ENCODE measurements at regions not wholly inside any gene's neighbourhood (a gene's known extent, or its start where the extent isn't known, plus 50 kb on each side); places are given as distances from the start of the nearest gene placed in this dataset.

GRCh38 chr7:85659364-85659763 lies 472.5 kb upstream of the SEMA3D start:
- no peak for DNase-seq (ENCODE audit: low read depth)

DNA sequence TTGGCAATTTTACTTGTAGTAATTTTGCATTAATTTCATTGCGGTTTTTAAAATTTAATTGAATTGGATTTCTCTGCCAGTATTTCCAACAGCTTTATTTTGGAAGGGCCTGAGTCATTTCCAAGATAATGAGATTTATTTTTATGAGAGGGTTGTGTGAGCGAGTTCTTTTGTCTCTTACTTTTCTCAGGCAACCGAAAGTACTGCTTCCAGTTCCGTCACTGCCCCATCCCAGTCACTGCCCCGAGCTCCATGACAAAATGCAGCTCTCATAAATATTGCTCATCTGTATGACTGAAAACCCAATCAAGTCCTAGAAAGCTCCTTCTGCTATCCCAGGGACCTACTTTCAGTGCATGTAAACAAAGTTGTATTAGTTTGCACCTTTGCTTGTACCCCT lies 468.4 kb upstream of the SEMA3D start:
- no peak for DNase-seq (ENCODE audit: low read depth)

GRCh38 chr7:85644272-85644671 lies 457.4 kb upstream of the SEMA3D start:
- DNase-seq (ENCODE audit: low read depth), result no peak

DNA sequence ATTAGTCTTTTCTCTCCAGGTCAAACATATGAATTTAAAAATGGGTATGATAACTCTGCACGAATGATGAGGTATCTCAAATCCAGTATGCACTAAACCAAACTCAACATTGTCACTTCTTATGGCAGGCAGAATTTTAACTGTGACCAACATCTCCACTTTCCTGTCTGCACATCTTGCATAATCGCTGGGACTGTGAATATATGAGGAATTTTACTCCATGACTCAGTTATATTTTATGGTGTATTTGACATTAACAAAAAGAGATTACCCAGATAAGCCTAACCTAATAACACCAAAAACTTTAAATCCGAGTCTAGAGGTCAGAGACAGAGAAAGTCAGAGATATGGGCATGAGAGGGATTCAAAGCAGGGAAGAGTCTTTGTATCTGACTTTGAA lies 454.5 kb upstream of the SEMA3D start:
- DNase-seq (ENCODE audit: low read depth), result no peak

GRCh38 chr7:85638394-85638793 lies 451.5 kb upstream of the SEMA3D start:
- no peak for DNase-seq (ENCODE audit: low read depth)

DNA sequence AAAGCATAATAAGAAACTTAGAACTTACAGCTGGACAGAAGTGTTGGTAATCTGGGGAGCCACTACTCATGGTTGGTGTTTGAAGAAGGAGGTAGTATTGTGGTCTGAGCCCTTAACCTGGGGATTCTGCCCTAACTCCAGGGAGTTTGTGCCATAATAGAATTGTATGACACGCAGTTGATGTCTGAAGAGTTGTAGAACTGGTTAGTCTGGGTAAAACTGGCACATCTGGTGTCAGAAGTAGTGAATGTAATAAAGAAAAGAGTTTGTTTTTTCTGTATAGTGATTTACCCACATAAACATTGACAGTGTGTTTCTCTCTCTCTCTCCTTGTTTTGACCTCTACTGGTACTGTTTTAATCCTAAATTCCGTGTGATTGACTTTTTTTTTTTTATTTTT lies 448.1 kb upstream of the SEMA3D start:
- DNase-seq (ENCODE audit: low read depth), result no peak

DNA sequence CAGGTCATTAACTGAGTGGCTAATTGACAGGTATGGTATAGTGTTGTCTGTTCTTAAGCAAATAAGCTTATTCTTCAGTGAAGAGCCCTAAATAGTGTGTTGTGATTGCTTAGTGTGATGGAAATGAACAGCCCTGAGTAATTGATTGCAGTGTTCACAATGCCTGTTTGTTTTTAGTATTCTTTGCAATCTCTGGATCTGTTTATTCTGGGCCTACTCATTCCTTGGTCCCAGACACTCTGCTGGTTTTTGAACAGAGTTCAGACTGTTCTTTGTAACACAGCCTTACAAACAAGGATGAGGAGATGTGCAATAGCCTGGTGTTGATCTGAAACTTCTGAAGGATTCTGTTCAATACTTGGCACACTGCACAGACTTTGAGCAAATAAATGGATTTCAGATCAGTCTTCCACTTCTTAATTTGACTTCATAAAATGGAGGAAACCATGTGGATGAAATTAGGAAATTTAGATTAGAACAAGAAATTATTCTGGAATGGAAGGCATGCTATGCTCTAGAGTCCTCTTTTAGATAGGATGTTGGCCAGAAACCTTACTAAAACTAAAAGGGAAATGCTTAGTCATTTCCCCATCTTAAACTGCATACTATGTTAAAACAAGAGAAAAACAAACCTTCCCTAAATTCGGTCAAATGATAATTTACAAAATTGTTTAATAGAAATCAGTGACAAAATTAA lies 444.2 kb upstream of the SEMA3D start:
- DNase-seq (ENCODE audit: low read depth), result no peak

GRCh38 chr7:85627791-85628586 lies 441.1 kb upstream of the SEMA3D start:
- DNase-seq (ENCODE audit: low read depth), result no peak

- no peak for DNase-seq (ENCODE audit: low read depth)
Measured at GRCh38 chr7:85622059-85622458, 435.2 kb upstream of the SEMA3D start.

DNA sequence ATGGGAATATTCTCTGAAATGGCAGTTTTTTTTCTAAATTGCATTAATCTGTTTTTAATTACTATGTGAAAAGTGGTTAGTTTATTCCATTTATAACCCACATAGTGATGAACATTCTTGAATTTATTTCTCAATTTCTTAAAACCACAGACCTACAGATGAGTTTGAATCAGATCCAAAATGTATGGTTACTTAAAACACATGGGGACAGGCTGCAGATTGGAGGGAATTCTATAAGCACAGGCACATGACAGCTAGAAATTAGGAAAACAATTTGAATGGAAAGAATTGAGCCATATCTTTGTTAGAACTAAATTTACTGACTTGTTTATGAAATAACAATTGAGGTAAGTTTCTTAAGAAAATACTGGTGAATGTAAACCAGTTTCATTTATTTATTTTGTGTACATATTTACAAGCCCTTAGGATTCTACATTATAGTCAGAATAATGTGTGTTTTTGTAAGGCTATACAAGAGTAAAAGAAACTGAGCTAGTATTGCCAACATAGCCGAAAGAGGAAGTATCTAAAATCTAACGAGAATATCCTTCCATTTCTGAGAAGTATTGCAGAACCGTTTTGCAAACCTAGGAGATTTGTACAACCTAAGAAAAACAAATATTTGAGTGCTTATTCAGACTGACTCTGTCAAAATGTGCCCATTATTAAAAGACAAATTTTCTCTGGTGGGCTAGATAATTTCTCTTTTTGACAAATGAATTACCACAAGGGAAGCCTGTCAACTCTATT lies 434.3 kb upstream of the SEMA3D start:
- no peak for DNase-seq (ENCODE audit: low read depth)

GRCh38 chr7:85619236-85619635 lies 432.4 kb upstream of the SEMA3D start:
- DNase-seq (ENCODE audit: low read depth), result no peak

DNA sequence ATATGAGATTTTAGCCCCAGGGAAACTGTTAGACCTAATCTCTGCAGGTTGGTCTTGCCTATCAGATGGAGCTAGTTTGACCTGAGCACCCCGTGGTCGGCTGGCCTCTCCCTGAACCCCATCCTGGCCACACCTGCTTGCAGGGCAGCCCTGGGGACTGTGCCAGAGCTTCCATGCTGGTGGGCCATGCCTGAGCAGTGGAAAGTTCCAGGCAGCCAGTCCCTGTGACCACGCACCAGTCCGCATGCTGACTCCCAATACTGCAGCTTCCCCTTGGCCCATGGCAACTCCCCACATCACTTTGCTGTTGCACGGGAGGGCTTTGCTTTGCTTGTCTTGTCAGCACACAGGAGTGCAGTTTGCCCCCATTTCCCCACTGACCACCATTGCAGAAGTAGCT lies 427.8 kb upstream of the SEMA3D start:
- no peak for DNase-seq (ENCODE audit: low read depth)

GRCh38 chr7:85612514-85612913 lies 425.7 kb upstream of the SEMA3D start:
- DNase-seq (ENCODE audit: low read depth), result no peak

- DNase-seq (ENCODE audit: low read depth), result no peak
Measured at GRCh38 chr7:85608804-85609203, 421.9 kb upstream of the SEMA3D start.

DNA sequence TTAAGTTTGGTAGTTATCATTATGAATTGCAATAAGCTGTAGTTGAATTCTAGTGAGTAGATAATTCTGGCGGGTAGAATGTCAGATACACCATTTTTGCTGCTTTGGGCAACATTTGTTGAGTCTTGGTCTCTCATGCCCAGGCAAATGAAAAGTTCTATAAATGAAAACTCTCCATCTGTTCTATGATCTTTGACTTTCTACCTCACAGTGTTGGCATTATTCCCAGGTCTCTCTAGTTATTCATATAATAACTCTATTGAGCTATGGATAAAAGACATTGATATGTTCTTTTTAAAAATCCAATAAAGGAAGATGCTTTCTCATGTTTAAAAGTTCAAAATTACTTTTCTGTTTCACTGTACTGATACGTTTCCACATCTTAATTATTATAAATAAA lies 415.3 kb upstream of the SEMA3D start:
- no peak for DNase-seq (ENCODE audit: low read depth)

DNA sequence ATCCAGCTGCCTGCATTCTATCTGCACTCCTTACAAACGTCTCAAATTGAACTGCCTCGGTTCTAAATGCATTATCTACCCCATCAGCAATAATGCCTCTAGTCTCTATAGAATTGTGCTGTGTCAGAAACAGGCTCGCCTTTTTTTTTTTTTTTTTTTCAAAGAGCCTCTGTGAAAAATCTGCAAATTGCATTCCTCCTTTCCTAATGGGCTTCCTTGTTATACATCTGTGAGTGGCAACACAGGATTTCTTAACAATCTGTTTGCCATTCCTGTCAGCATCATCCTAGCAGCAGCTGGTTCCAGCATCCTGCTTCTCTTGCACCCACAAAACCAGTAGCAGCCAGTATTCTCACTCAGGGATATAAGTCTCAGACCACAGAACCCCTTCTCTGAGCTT lies 413.5 kb upstream of the SEMA3D start:
- peak; percentile 7 for DNase-seq (ENCODE audit: low read depth)

DNA sequence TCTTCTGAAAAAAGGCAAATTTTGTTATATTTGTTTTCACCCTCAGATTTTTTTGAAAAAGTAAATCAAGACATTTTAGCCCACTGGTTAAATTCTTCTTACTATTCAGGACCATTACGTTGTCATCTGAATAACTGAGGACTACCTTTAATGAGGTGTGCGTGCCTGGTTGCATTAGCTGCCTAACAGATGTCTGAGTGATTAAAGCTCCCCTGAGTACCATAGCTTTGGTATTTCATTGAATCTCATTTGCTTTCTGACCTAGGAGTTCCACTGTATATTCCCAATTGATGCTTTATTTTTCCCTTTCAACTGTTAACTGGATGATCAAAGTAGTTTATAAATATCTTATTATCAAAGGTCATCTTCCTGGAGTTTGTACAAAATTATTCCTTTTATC lies 410.0 kb upstream of the SEMA3D start:
- DNase-seq (ENCODE audit: low read depth), result no peak

- peak; percentile 7 for DNase-seq (ENCODE audit: low read depth)
Measured at GRCh38 chr7:85595750-85596178, 408.9 kb upstream of the SEMA3D start.

- no peak for DNase-seq (ENCODE audit: low read depth)
Measured at GRCh38 chr7:85593355-85593754, 406.5 kb upstream of the SEMA3D start.

DNA sequence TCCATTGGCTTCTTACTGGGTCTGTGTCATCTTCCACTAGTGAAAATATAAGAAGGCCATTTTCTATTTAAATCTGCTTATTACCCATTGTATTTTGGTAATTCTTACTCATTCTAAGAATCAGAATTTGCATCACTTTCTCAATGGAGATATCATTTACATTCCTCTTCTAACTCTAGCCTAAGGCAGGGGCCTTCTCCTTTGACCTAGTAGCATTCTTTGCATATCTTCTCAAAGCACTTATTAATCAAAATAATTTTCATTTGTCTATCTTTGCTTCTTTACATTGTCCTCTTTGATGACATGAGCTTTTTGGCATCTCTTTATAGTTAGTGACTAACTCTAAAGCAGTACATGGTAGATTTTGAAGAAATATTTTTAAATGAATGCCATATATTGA lies 400.9 kb upstream of the SEMA3D start:
- no peak for DNase-seq (ENCODE audit: low read depth)

DNA sequence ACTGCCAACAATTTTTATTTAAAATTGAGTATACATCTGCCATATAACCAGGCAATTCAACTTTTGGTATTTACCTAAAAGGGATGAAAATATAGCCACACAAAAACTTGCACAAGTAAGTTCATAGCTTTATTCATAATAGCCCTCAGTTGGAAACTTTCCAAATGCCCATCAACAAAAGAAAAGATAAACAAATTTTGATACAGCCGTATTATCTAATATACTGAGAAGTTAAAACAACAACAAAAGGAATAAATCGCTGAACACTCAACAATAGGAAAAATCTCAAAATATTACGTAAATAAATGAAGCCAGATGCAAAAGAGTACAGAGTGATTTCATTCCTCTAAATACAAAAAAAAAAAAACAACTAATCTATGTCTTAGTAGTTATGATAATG lies 399.2 kb upstream of the SEMA3D start:
- DNase-seq (ENCODE audit: low read depth), result no peak

DNA sequence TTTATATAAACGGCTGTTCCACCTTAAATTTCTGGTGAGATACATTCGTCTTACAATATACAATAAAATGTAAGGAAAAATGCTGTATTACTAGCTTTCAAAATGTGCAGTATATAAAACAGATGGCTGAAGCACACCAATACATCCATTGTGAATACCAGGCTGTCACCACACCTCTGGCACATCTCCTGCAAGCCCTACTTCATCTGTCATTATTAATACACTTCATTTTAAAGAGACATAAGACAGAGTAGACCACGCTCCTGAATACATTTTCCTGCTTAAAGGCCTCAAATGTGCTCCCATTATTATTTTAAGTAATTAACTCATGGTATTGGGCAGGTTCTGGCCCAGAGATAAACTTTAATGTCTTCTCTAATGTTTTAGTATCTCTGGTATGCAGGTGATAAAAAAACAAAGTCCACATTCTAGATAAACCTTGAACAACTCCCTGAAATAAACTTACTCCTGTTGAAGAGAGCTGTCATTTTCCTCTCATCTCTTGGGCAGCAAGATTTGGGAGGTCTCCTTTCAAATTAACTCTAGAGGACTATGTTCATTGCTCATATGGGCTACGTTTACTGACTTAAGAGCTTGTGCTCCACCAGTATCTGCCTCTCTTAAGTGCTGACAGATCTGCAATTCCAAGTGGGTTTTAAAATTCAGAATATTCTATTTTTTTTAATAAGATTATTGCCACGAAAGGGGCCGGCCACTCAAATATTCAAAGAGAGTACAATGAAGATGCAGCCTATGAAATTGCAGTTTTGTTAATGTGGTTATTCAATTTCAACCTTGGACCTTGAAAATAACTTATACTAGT lies 396.5 kb upstream of the SEMA3D start:
- no peak for DNase-seq (ENCODE audit: low read depth)

Data from GM04504 (cell line).